HG03097 (cell line): ENCODE measurements at regions not wholly inside any gene's neighbourhood (a gene's known extent, or its start where the extent isn't known, plus 50 kb on each side); places are given as distances from the start of the nearest gene placed in this dataset.

Experiments used
- ATAC-seq: cut with Tn5 transposase; IDR thresholded peaks from one replicate; pipeline ENCODE4 v1.9.1; 2021; ENCODE audit not compliant: unreplicated experiment, low FRiP score

DNA sequence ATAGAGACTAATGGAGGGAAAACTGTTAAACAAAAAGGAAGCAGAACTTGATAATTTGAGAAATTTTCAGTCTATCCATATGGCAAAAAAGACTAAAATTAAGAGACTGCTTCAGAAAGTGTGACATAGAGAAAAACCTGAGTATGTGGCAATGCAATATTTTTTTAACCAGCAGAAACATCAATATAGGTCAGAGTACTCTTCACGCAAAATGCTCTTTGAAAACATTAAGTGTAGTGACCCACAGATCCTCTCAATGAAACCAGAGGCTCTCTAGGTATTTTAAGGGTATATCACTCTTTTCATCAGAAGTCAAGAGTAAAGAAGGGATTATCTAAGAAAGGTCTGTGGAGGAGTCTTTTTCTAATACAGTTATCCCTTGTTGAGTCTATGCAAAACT lies 1394.8 kb downstream of the DSC3 start:
- ATAC-seq, result no peak

- no peak for ATAC-seq
Observed at GRCh38 chr18:29644276-29644675, 1398.3 kb downstream of the DSC3 start.

GRCh38 chr18:29629493-29630036 lies 1413.0 kb downstream of the DSC3 start:
- ATAC-seq, result no peak

- no peak for ATAC-seq
Observed at GRCh38 chr18:29626094-29626493, 1416.4 kb downstream of the DSC3 start.

DNA sequence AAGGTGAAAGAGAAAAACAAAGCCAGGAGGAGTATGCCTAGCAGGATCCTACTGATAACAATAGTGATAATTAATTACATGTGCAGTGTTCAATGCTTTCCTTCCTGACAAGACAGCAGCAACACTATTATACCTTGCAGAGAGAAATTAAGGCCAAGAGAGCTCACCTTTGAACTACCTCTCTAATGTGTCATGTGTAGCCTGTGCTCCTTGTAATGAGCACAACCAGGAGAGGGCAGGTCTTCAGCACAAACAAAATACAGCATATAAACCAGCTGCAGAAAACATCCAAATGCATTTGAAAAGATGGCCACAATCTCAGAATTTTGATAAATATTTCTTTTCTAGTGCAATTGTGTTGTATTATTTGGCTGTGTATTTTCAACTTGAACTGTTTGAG lies 1425.7 kb downstream of the DSC3 start:
- ATAC-seq, result no peak

DNA sequence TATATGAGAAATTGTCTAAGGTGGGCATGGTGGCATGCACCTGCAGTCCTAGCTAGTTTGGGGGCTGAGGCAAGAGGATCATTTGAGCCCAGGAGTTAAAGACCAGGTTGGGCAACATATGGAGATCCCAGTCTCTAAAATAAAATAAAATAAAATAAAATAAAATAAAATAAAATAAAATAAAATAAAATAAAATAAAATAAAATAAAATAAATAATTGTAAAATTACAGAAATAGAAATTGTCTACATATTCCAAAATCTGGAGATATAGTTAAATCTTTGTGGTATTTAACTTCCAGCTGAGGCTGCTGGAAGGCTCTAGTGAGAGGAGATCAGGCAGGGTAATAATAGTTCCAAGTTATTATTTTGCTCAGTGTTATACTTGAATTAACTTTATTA lies 1432.1 kb upstream of the CDH2 start:
- no peak for ATAC-seq

GRCh38 chr18:29605365-29605764 lies 1428.4 kb upstream of the CDH2 start:
- no peak for ATAC-seq

GRCh38 chr18:29596959-29597358 lies 1420.0 kb upstream of the CDH2 start:
- ATAC-seq, result no peak

- ATAC-seq, result no peak
Observed at GRCh38 chr18:29594493-29594892, 1417.6 kb upstream of the CDH2 start.

- no peak for ATAC-seq
Observed at GRCh38 chr18:29588446-29589100, 1411.6 kb upstream of the CDH2 start.

DNA sequence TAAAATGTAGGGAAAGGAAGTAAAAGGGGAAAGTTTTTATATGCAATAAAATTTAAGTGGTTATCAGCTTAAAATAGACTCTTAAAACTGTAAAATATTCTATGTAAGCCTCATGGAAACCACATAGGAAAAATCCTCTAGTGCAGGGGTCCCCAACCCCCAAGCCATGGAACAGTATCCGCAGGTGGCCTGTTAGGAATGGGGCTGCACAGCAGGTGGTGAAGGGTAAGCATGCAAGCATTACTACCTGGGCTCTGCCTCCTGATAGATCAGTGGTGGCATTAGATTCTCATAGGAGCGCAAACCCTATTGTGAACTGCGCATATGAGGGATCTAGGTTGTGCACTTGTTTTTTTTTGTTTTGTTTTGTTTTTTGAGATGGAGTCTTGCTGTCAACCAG lies 1409.3 kb upstream of the CDH2 start:
- ATAC-seq, result no peak

DNA sequence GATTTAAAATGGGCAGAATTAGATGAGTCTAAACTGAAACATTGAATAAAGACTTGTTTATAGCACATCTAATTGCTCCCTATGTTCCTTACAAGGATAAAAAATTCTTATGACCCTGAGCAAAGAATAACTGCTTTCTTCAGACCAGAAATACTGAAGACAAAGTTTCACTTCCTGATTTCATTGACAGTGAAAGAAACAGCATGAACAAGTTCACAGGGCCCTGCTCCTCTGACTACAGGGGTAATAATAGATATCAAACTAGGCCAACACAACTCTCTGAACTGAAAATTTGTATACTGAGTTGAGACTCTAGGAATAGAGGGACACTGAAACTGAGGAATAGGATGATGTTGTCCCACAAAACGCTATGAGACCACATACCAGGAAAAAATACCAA lies 1383.3 kb upstream of the CDH2 start:
- no peak for ATAC-seq

DNA sequence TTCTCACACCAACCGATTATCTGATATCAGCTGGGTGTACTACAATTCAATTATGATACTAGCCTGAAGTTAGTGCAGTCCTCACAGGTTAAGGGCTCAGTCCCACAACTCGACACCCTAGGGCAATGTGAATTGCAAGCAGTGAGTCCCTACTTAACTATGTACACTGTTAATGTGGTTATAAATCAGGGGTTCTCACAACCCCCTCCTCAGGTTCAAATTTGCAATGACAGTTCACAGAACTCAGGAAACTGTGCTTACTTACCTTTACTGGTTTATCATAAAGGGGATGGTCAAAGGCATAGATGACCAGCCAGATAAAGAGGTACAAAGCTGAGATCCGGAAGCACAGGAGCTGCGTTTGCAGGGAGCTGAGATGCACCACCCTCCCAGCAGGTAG lies 1379.1 kb upstream of the CDH2 start:
- no peak for ATAC-seq

GRCh38 chr18:29549759-29550158 lies 1372.8 kb upstream of the CDH2 start:
- no peak for ATAC-seq

- ATAC-seq, result no peak
Observed at GRCh38 chr18:29547626-29548025, 1370.7 kb upstream of the CDH2 start.

- ATAC-seq, result no peak
Observed at GRCh38 chr18:29540548-29540947, 1363.6 kb upstream of the CDH2 start.

DNA sequence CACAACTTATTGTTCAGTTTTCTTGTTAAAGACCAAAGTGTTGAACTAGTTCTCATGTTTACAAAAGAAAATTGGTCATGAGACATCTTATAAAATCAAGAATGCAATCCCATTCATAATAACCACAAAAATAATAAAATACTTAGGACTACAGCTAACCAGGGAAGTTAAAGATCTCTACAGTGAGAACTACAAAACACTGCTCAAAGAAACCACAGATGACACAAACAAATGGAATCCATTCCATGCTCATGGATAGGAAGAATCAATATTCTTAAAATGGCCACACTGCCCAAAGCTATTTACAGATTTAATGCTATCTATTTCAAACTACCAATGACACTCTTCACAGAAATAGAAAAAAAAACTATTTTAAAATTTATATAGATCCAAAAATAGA lies 1354.8 kb upstream of the CDH2 start:
- ATAC-seq, result no peak

- no peak for ATAC-seq
Observed at GRCh38 chr18:29523371-29523770, 1346.4 kb upstream of the CDH2 start.

- ATAC-seq, result no peak
Observed at GRCh38 chr18:29512761-29513160, 1335.8 kb upstream of the CDH2 start.

DNA sequence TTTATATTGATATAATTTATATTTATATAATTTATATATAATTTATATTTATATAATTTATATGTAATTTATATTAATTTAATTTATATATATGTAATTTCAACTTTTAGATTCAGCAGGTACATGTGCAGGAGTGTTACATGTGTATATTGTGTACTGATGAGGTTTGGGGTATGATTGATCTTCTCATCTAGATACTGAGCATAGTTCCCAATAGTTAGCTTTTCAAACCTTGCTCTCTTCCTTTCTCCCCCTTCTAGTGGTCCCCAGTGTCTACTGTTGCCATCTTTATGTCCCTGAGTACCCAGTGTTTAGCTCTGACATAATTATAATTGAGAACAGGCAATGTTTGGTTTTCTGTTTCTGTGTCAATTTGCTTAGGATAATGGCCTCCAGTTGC lies 1335.3 kb upstream of the CDH2 start:
- no peak for ATAC-seq

- no peak for ATAC-seq
Observed at GRCh38 chr18:29501952-29502351, 1325.0 kb upstream of the CDH2 start.

GRCh38 chr18:29496152-29496680 lies 1319.3 kb upstream of the CDH2 start:
- no peak for ATAC-seq

DNA sequence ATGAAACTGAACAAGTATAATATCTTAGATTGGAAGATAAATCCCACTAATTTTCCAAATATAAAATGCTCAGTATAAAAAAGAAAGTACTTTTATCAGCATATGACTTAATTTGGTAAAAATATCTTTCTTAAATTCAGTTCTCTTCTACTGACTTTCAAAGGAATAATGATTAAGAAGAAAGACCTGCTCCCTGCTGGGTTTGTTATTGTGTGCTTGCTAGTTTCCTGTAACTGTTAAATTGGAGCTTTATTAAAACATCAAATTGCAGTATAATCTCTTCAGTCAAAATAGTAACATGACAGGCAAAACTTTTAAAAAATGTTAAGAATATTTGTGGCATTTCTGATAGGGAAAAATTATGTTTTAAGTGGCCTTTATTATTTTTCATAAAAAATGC lies 1317.4 kb upstream of the CDH2 start:
- ATAC-seq, result no peak
